ENCODE measurements at regions not wholly inside any gene's neighbourhood (a gene's known extent, or its start where the extent isn't known, plus 50 kb on each side); places are given as distances from the start of the nearest gene placed in this dataset.

- H2AFZ ChIP-seq: no peak overlapping the region
These were observed 136.5 kb upstream of the HS6ST1 start for GRCh38 chr2:128454980-128455720.

DNA sequence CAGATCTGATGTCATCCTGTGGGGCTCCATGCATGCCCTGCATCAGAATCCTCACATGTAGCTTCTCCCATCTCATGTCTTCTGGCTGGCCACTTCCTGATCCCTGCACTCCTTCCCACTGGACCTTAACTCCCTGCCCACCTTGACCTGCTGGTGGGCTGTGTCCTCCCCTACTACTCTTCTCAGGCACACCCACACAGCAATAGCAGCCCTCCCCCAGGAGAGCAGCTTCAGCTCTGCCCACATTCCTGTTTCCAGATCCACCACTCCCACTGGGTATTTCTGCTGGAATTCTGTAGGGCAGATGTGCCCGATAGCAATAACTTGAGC, 137.0 kb upstream of the HS6ST1 start:
- DNase-seq (ENCODE audit: low spot score): no peak
- WGBS (ENCODE audit: low lambda C conversion rate, missing lambda C conversion rate): 89% methylated on average over 1 of the region's 1 CpG
- Histone ChIP-seq H3K4me1 (ENCODE audit: insufficient read depth) (no peaks in the 10 kb centered on the region), H3K9me3 (ENCODE audit: low read depth) (no peaks in the 10 kb centered on the region), H3K36me3 (replicated peaks; ENCODE audit: insufficient read depth, low read depth) (no peaks in the 10 kb centered on the region), H3K79me2 (no peaks in the 10 kb centered on the region), H3K27me3 (peaks cover 3% of the 10 kb centered on the region), H3K4me2 (no peak overlapping the region), H4K20me1 (ENCODE audit: insufficient read depth, poor library complexity, severe bottlenecking) (no peaks in the 10 kb centered on the region), H2AFZ (no peak overlapping the region), H3K27ac (no peak overlapping the region), H3K4me3 (no peak overlapping the region), H3K9me2 (replicated peaks; ENCODE audit: insufficient read depth) (no peaks in the 10 kb centered on the region)
- TF ChIP-seq EZH2phosphoT487 (IDR thresholded peaks at IDR 0.05; ENCODE audit: low read depth, severe bottlenecking, unreplicated experiment) (no peak), CTCF (IDR thresholded peaks at IDR 0.05; ENCODE audit: poor library complexity) (no peak), EZH2 (IDR thresholded peaks at IDR 0.05; ENCODE audit: borderline replicate concordance) (no peak)

More at GRCh38 chr2:128454980-128455720, 136.5 kb upstream of the HS6ST1 start:
- Histone ChIP-seq H3K79me2 (no peaks in the 10 kb centered on the region), H3K4me1 (ENCODE audit: insufficient read depth) (no peaks in the 10 kb centered on the region), H4K20me1 (ENCODE audit: insufficient read depth, poor library complexity, severe bottlenecking) (no peaks in the 10 kb centered on the region), H3K27ac (no peak overlapping the region), H3K9me2 (replicated peaks; ENCODE audit: insufficient read depth) (no peaks in the 10 kb centered on the region), H3K9me3 (ENCODE audit: low read depth) (no peaks in the 10 kb centered on the region), H3K4me3 (no peak overlapping the region), H3K4me2 (no peak overlapping the region), H3K27me3 (peaks cover 3% of the 10 kb centered on the region), H3K36me3 (replicated peaks; ENCODE audit: insufficient read depth, low read depth) (no peaks in the 10 kb centered on the region)
- WGBS (ENCODE audit: low lambda C conversion rate, missing lambda C conversion rate): 97% methylated on average over 12 of the region's 12 CpGs
- no peak for DNase-seq (ENCODE audit: low spot score)
- TF ChIP-seq EZH2phosphoT487 (IDR thresholded peaks at IDR 0.05; ENCODE audit: low read depth, severe bottlenecking, unreplicated experiment) (no peak), CTCF (IDR thresholded peaks at IDR 0.05; ENCODE audit: poor library complexity) (no peak), EZH2 (IDR thresholded peaks at IDR 0.05; ENCODE audit: borderline replicate concordance) (no peak)

DNA sequence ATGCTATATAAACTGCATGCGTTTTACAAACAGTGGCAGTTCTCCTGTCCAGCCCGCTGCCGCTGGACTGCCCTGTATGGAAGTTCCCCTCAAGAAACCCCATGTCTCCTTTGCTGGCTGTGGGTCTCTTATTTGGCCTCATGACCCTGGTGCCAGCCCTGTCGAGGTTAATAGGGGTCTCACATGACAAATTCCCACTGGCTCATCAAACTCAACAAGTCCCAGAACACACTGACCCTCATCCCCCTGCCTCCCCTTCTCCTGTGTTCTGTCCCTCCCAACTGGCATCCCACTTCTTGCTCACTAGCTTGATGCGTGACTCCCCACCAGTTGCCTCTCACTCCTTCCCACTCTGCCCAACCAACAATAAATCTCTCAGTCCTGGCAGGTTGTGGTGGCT, 137.6 kb upstream of the HS6ST1 start:
- Histone ChIP-seq H3K27ac (no peak overlapping the region), H3K36me3 (replicated peaks; ENCODE audit: insufficient read depth, low read depth) (no peaks in the 10 kb centered on the region), H3K4me3 (no peak overlapping the region), H3K27me3 (peaks cover 3% of the 10 kb centered on the region), H3K4me1 (ENCODE audit: insufficient read depth) (no peaks in the 10 kb centered on the region), H3K9me2 (replicated peaks; ENCODE audit: insufficient read depth) (no peaks in the 10 kb centered on the region), H3K4me2 (no peak overlapping the region), H2AFZ (no peak overlapping the region), H3K9me3 (ENCODE audit: low read depth) (no peaks in the 10 kb centered on the region), H3K79me2 (no peaks in the 10 kb centered on the region), H4K20me1 (ENCODE audit: insufficient read depth, poor library complexity, severe bottlenecking) (no peaks in the 10 kb centered on the region)
- TF ChIP-seq EZH2phosphoT487 (IDR thresholded peaks at IDR 0.05; ENCODE audit: low read depth, severe bottlenecking, unreplicated experiment): no peak
- DNase-seq (ENCODE audit: low spot score): no peak
- WGBS (ENCODE audit: low lambda C conversion rate, missing lambda C conversion rate): 95% methylated on average over 5 of the region's 5 CpGs

GRCh38 chr2:128457006-128457604, 138.4 kb upstream of the HS6ST1 start:
- Histone ChIP-seq H3K4me2 (no peak overlapping the region), H3K4me1 (ENCODE audit: insufficient read depth) (no peaks in the 10 kb centered on the region), H3K9me3 (ENCODE audit: low read depth) (no peaks in the 10 kb centered on the region), H3K9me2 (replicated peaks; ENCODE audit: insufficient read depth) (no peaks in the 10 kb centered on the region), H3K27me3 (peaks cover 3% of the 10 kb centered on the region), H4K20me1 (ENCODE audit: insufficient read depth, poor library complexity, severe bottlenecking) (no peaks in the 10 kb centered on the region), H3K4me3 (no peak overlapping the region), H3K36me3 (replicated peaks; ENCODE audit: insufficient read depth, low read depth) (no peaks in the 10 kb centered on the region), H2AFZ (no peak overlapping the region), H3K27ac (no peak overlapping the region), H3K79me2 (no peaks in the 10 kb centered on the region)
- no peak for DNase-seq (ENCODE audit: low spot score)
- 90% methylated on average over 4 of the region's 4 CpGs for WGBS (ENCODE audit: low lambda C conversion rate, missing lambda C conversion rate)
- no peak for TF ChIP-seq EZH2phosphoT487 (IDR thresholded peaks at IDR 0.05; ENCODE audit: low read depth, severe bottlenecking, unreplicated experiment)
- TF ChIP-seq CTCF (IDR thresholded peaks at IDR 0.05; ENCODE audit: poor library complexity): no peak
